GM19468 (cell line): ENCODE measurements at regions not wholly inside any gene's neighbourhood (a gene's known extent, or its start where the extent isn't known, plus 50 kb on each side); places are given as distances from the start of the nearest gene placed in this dataset.
"Not testable (repeated sequence)": the region's sequence is repeated elsewhere in the genome, so short reads cannot be mapped to it uniquely, and the experiment has no call there.

ENCODE experiments used
- ATAC-seq: cut with Tn5 transposase; IDR thresholded peaks from one replicate; pipeline ENCODE4 v1.9.1; 2021; ENCODE audit warnings: mild to moderate bottlenecking, moderate library complexity, moderate number of reproducible peaks; ENCODE audit not compliant: unreplicated experiment; ENCODE audit errors: extremely low read depth

GRCh38 chr10:130958981-130959751 is 352.4 kb downstream of the TCERG1L start:
- ATAC-seq, result no peak

GRCh38 chr10:130959752-130960195 is 351.7 kb downstream of the TCERG1L start:
- no peak for ATAC-seq

GRCh38 chr10:130960531-130960930 is 351.0 kb downstream of the TCERG1L start:
- no peak for ATAC-seq

GRCh38 chr10:130961506-130962239 is 349.8 kb downstream of the TCERG1L start:
- ATAC-seq, result no peak

GRCh38 chr10:130962240-130963051 is 349.1 kb downstream of the TCERG1L start:
- ATAC-seq, result no peak

GRCh38 chr10:130963052-130963393 is 348.5 kb downstream of the TCERG1L start:
- ATAC-seq, result no peak

GRCh38 chr10:130963786-130964522 is 347.6 kb downstream of the TCERG1L start:
- ATAC-seq, result no peak

GRCh38 chr10:130964771-130965170 is 346.8 kb downstream of the TCERG1L start:
- no peak for ATAC-seq

- ATAC-seq, result no peak
Observed at GRCh38 chr10:130967161-130967560, 344.4 kb downstream of the TCERG1L start.

- ATAC-seq, result no peak
Observed at GRCh38 chr10:130967784-130968183, 343.7 kb downstream of the TCERG1L start.

- ATAC-seq, result no peak
Observed at GRCh38 chr10:130968511-130968910, 343.0 kb downstream of the TCERG1L start.

GRCh38 chr10:130968964-130969363 is 342.6 kb downstream of the TCERG1L start:
- ATAC-seq, result no peak

- ATAC-seq, result no peak
Observed at GRCh38 chr10:130969700-130970099, 341.8 kb downstream of the TCERG1L start.

GRCh38 chr10:130970341-130971122 is 341.0 kb downstream of the TCERG1L start:
- ATAC-seq, result no peak

GRCh38 chr10:130971123-130971435 is 340.4 kb downstream of the TCERG1L start:
- ATAC-seq, result no peak

- ATAC-seq, result no peak
Observed at GRCh38 chr10:130973127-130973839, 338.2 kb downstream of the TCERG1L start.

GRCh38 chr10:130974166-130974565 is 337.4 kb downstream of the TCERG1L start:
- ATAC-seq, result no peak

GRCh38 chr10:130975351-130975750 is 336.2 kb downstream of the TCERG1L start:
- not testable (repeated sequence) for ATAC-seq

- ATAC-seq, result no peak
Observed at GRCh38 chr10:130982802-130983201, 328.7 kb downstream of the TCERG1L start.
